ENCODE measurements at regions not wholly inside any gene's neighbourhood (a gene's known extent, or its start where the extent isn't known, plus 50 kb on each side); places are given as distances from the start of the nearest gene placed in this dataset.

GRCh38 chr2:58886009-58886408 is 644.9 kb upstream of the FANCL start:
- ChIA-PET SMC1A (ENCODE audit: uncharacterized antibody, unreplicated experiment) (no interaction called here), CTCF (no interaction called here), POLR2A (no interaction called here), RAD21 (ENCODE audit: unreplicated experiment) (no interaction called here)
- DNase-seq (ENCODE audit: low read depth, low spot score) (no peak), ATAC-seq (no peak), FAIRE-seq (no peak)
- H3K9me3 ChIP-seq (replicated peaks; ENCODE audit: control insufficient read depth, insufficient read depth, low read length): no peaks in the 10 kb centered on the region
- H2AFZ ChIP-seq (ENCODE audit: control insufficient read depth, low read depth, low read length): no peak overlapping the region
- no peak overlapping the region for H3K4me2 ChIP-seq (ENCODE audit: control insufficient read depth, insufficient read depth)
- H3K9ac ChIP-seq (ENCODE audit: control insufficient read depth, insufficient read depth, low read length): no peak overlapping the region
- WGBS (ENCODE audit: insufficient coverage, insufficient replicate concordance, low lambda C conversion rate, missing lambda C conversion rate): 53% methylated on average over 1 of the region's 1 CpG
- TF ChIP-seq RAD51 (IDR thresholded peaks at IDR 0.05) (no peak), RELA (IDR thresholded peaks at IDR 0.05; ENCODE audit: borderline replicate concordance, partially characterized antibody) (no peak), SRF (IDR thresholded peaks at IDR 0.05; ENCODE audit: low read depth in 2 of 2, low read length in 2 of 2) (no peak), CHD4 (IDR thresholded peaks at IDR 0.05) (no peak), NFXL1 (IDR thresholded peaks at IDR 0.05; ENCODE audit: borderline replicate concordance) (no peak), POLR2AphosphoS5 (IDR thresholded peaks at IDR 0.05; ENCODE audit: low read length) (no peak), CBFB (IDR thresholded peaks at IDR 0.05; ENCODE audit: low read depth) (no peak), BCL11A (IDR thresholded peaks at IDR 0.05; ENCODE audit: low read depth, low read length) (no peak), YBX1 (IDR thresholded peaks at IDR 0.05) (no peak), PAX8 (IDR thresholded peaks at IDR 0.05) (no peak), ZNF24 (IDR thresholded peaks at IDR 0.05) (no peak), HDAC2 (IDR thresholded peaks at IDR 0.05) (no peak), BMI1 (IDR thresholded peaks at IDR 0.05; ENCODE audit: borderline replicate concordance) (no peak), NR2C2 (IDR thresholded peaks at IDR 0.05; ENCODE audit: borderline replicate concordance, control insufficient read depth, insufficient read length, low read depth) (no peak), POU2F2 (IDR thresholded peaks at IDR 0.05; ENCODE audit: borderline replicate concordance, low read depth, low read length) (no peak)
- no peaks in the 10 kb centered on the region for H3K4me1 ChIP-seq (ENCODE audit: control insufficient read depth, insufficient read depth, low read length)
- in situ Hi-C loops (cut with MboI): no loop called here
- BruUV-seq (replicated peaks): no TSS peak
- H3K79me2 ChIP-seq (ENCODE audit: control insufficient read depth, insufficient read depth, low read length): no peaks in the 10 kb centered on the region
- no peaks in the 10 kb centered on the region for H3K36me3 ChIP-seq (ENCODE audit: control insufficient read depth in 2 of 2, insufficient read depth in 2 of 2, low read length in 1 of 2)
- intact Hi-C loops (cut with micrococcal nuclease; ENCODE audit: unreplicated experiment): no loop called here
- no peak overlapping the region for H3K4me3 ChIP-seq
- H3K27ac ChIP-seq (ENCODE audit: control insufficient read depth, insufficient read depth): no peak overlapping the region
- H4K20me1 ChIP-seq (ENCODE audit: control insufficient read depth, insufficient read depth): no peaks in the 10 kb centered on the region
- H3K27me3 ChIP-seq (replicated peaks in 1 of 2; ENCODE audit: control insufficient read depth in 2 of 2, insufficient read depth in 2 of 2, low read length in 1 of 2): no peaks in the 10 kb centered on the region

Measured in GM12878 (cell line).